ENCODE measurements at regions not wholly inside any gene's neighbourhood (a gene's known extent, or its start where the extent isn't known, plus 50 kb on each side); places are given as distances from the start of the nearest gene placed in this dataset.

- no peak overlapping the region for H3K4me3 ChIP-seq
- TF ChIP-seq CTCF (IDR thresholded peaks at IDR 0.05), result no peak
Observed at GRCh38 chr16:11480634-11481033, 106.1 kb downstream of the LITAF start.

GRCh38 chr16:11481987-11482386 lies 104.7 kb downstream of the LITAF start:
- TF ChIP-seq CTCF (IDR thresholded peaks at IDR 0.05), result no peak
- no peak for DNase-seq (ENCODE audit: low spot score)
- H3K4me3 ChIP-seq, result no peak overlapping the region
- no peaks in the 10 kb centered on the region for H3K4me1 ChIP-seq
- H3K36me3 ChIP-seq, result no peaks in the 10 kb centered on the region
- H3K9me3 ChIP-seq, result peaks cover 0 to 7% of the 10 kb centered on the region in 2 donors
- H3K27me3 ChIP-seq, result no peaks in the 10 kb centered on the region
- H3K27ac ChIP-seq, result no peak overlapping the region

More at GRCh38 chr16:11480634-11481033, 106.1 kb downstream of the LITAF start:
- Histone ChIP-seq H3K9me3 (peaks cover 0 to 7% of the 10 kb centered on the region in 2 donors), H3K27ac (no peak overlapping the region), H3K4me1 (no peaks in the 10 kb centered on the region), H3K27me3 (no peaks in the 10 kb centered on the region), H3K36me3 (no peaks in the 10 kb centered on the region)
- DNase-seq (ENCODE audit: low spot score), result no peak

GRCh38 chr16:11482946-11483748 lies 103.6 kb downstream of the LITAF start:
- Histone ChIP-seq H3K27me3 (no peaks in the 10 kb centered on the region), H3K4me1 (no peaks in the 10 kb centered on the region), H3K27ac (no peak overlapping the region), H3K4me3 (no peak overlapping the region), H3K36me3 (no peaks in the 10 kb centered on the region), H3K9me3 (peaks cover 0 to 7% of the 10 kb centered on the region in 2 donors)
- TF ChIP-seq CTCF (IDR thresholded peaks at IDR 0.05), result no peak
- DNase-seq (ENCODE audit: low spot score), result no peak

- no peak overlapping the region for H3K27ac ChIP-seq
- TF ChIP-seq CTCF (IDR thresholded peaks at IDR 0.05), result no peak
Observed at GRCh38 chr16:11484691-11485258, 101.9 kb downstream of the LITAF start.

GRCh38 chr16:11485676-11486075 lies 101.0 kb downstream of the LITAF start:
- Histone ChIP-seq H3K4me3 (no peak overlapping the region), H3K36me3 (no peaks in the 10 kb centered on the region), H3K27me3 (no peaks in the 10 kb centered on the region), H3K9me3 (peaks cover 0 to 9% of the 10 kb centered on the region in 2 donors), H3K27ac (no peak overlapping the region), H3K4me1 (no peaks in the 10 kb centered on the region)
- DNase-seq (ENCODE audit: low spot score), result no peak
- TF ChIP-seq CTCF (IDR thresholded peaks at IDR 0.05), result no peak

More at GRCh38 chr16:11484691-11485258, 101.9 kb downstream of the LITAF start:
- H3K9me3 ChIP-seq, result peaks cover 0 to 7% of the 10 kb centered on the region in 2 donors
- H3K4me1 ChIP-seq, result no peaks in the 10 kb centered on the region
- no peak overlapping the region for H3K4me3 ChIP-seq
- no peaks in the 10 kb centered on the region for H3K36me3 ChIP-seq
- H3K27me3 ChIP-seq, result no peaks in the 10 kb centered on the region
- no peak for DNase-seq (ENCODE audit: low spot score)

All from right atrium auricular region (tissue), 2 donors.